ENCODE measurements at regions not wholly inside any gene's neighbourhood (a gene's known extent, or its start where the extent isn't known, plus 50 kb on each side); places are given as distances from the start of the nearest gene placed in this dataset.
"Not testable (repeated sequence)": the region's sequence is repeated elsewhere in the genome, so short reads cannot be mapped to it uniquely, and the experiment has no call there.

DNA sequence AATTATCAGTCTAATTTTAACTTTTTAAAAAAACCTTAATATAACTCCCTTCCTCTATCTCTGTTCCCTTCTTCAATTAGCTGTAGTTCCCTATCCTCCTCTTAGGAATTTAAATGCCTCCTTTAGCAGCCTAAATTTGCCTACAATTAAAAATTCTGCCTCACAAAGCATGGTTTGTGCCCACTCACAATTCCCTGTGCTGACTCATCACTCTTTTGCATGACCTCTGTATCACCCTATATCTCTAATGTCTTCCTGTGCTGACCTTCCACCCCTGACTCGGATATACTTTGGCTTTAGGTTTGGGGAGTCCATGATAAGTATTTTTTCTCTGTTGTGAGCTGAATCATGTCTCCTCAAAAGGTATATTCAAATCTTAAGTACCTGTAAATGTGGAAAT, 253.6 kb downstream of the RNF144B start:
- no peak for TF ChIP-seq ZFX (IDR thresholded peaks at IDR 0.05; ENCODE audit: borderline replicate concordance)

DNA sequence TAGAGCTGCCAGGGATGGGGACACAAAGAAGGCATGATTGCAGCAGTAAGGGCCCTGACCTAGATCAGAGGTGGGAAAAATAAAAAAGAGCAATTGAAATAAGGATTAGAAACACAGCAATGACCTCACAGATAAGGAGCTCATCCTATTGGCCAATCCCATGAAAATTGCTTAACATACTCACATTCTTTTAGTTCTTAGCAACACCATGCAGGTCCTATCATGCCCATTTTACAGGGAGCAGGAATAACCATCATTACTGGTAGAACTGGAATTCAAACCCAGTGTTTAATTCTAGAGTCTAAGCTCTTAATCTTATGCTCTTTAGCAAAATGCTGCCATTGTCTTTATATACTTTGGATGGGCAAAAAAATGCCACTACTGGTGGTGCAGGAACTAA, 267.7 kb downstream of the RNF144B start:
- TF ChIP-seq, protein P1, sequence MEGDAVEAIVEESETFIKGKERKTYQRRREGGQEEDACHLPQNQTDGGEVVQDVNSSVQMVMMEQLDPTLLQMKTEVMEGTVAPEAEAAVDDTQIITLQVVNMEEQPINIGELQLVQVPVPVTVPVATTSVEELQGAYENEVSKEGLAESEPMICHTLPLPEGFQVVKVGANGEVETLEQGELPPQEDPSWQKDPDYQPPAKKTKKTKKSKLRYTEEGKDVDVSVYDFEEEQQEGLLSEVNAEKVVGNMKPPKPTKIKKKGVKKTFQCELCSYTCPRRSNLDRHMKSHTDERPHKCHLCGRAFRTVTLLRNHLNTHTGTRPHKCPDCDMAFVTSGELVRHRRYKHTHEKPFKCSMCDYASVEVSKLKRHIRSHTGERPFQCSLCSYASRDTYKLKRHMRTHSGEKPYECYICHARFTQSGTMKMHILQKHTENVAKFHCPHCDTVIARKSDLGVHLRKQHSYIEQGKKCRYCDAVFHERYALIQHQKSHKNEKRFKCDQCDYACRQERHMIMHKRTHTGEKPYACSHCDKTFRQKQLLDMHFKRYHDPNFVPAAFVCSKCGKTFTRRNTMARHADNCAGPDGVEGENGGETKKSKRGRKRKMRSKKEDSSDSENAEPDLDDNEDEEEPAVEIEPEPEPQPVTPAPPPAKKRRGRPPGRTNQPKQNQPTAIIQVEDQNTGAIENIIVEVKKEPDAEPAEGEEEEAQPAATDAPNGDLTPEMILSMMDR (IDR thresholded peaks at IDR 0.05), result no peak
- TF ChIP-seq ZFX (IDR thresholded peaks at IDR 0.05; ENCODE audit: borderline replicate concordance), result no peak
- no peak overlapping the region for H3K27ac ChIP-seq

More for the DNA sequence above, 253.6 kb downstream of the RNF144B start:
- H3K27ac ChIP-seq, result no peak overlapping the region

DNA sequence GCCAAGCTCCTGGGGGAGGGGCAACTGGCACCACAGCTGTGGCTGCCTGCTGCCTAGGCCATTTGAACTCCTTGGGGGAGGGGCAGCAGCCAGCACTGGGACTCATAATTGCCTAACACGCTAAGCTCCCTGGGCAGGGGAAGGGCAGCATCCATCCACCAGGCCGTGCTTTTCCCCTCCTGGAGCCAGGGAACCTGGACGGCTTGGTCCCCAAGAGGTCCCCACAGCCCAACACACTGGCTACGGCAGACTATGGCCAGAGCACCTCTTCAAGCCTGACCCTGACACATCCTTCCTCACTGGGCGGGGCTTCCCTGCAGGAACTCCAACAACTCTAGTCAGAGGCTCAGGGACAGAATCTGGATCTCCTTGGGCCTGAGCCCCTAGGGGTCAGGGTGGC, 269.4 kb downstream of the RNF144B start:
- TF ChIP-seq, protein P1 (IDR thresholded peaks at IDR 0.05), result no peak
- no peak for TF ChIP-seq ZFX (IDR thresholded peaks at IDR 0.05; ENCODE audit: borderline replicate concordance)

DNA sequence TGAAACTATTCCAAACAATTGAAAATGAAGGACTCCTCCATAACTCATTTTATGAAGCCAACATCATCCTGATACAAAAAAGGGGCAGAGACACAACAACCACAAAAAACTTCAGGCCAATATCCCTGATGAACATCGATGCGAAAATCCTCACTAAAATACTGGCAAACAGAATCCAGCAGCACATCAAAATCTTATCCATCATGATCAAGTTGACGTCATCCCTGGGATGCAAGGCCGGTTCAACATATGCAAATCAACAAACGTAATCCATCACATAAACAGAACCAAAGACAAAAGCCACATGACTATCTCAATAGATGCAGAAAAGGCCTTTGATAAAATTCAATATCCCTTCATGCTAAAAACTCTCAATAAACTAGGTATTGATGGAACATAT, 272.8 kb downstream of the RNF144B start:
- H3K27ac ChIP-seq, result not testable (repeated sequence)

More for the DNA sequence above, 269.4 kb downstream of the RNF144B start:
- H3K27ac ChIP-seq, result no peak overlapping the region

DNA sequence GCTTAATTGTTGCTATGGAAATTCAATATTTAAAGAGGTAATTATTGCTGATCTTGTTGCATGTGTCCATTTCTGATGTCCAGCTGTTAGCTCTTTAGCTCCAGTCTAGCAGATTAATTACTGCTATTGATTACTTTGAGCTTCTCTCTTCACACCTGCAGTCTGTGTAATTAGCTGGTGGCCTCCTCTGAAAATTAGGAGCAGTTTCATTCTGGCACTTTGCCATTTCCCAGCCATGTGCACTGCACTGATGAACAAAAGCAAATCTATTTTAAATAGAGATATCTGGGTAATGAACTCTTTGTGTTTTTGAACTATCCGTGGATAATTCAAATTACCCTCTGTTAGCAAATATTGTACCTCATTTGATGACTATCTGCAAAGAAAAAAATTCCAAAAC, 275.9 kb downstream of the RNF144B start:
- no peak overlapping the region for H3K27ac ChIP-seq
- no peak for TF ChIP-seq ZFX (IDR thresholded peaks at IDR 0.05; ENCODE audit: borderline replicate concordance)

DNA sequence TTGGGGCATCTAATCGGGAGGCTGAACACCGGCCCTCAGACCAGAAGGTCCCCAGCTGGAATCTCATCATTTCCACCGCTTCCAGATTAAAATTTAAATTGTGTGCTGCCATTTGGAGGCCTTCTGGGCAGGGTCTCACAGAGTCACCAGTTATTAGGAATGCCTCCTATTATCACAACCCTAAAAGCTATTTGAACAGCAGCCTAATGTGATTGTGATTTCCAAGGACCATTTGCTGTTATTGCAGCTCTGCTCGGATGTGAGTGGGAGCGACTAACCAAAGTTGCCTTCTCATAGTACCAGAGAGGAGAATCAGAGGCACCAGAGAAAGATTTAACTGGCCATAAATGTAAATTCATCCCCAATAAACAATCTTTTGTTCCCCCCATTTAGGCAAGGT, 277.3 kb downstream of the RNF144B start:
- H3K27ac ChIP-seq, result no peak overlapping the region
- TF ChIP-seq, protein P1 (IDR thresholded peaks at IDR 0.05), result no peak
- no peak for TF ChIP-seq ZFX (IDR thresholded peaks at IDR 0.05; ENCODE audit: borderline replicate concordance)

DNA sequence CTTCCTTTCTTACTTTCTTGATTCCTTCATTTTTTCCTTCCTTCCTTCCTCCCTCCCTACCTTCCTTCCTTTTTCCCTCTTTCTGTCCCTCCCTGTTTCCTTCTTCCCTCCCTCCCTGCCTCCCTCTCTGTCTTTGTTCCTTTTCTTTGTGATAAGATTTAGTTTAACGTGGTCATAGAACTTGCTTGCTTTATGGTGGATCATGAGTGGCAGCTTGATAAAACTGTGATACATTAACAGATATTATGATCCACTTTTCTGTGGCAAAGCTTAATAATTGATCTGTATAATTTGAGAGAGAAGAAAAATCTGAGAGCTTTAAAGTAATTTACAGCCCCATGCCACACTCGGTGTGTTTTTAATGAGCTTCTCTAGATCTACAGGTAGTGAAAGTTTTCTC, 280.5 kb downstream of the RNF144B start:
- H3K27ac ChIP-seq, result no peak overlapping the region
- no peak for TF ChIP-seq ZFX (IDR thresholded peaks at IDR 0.05; ENCODE audit: borderline replicate concordance)
- TF ChIP-seq, protein P1 (IDR thresholded peaks at IDR 0.05), result no peak

DNA sequence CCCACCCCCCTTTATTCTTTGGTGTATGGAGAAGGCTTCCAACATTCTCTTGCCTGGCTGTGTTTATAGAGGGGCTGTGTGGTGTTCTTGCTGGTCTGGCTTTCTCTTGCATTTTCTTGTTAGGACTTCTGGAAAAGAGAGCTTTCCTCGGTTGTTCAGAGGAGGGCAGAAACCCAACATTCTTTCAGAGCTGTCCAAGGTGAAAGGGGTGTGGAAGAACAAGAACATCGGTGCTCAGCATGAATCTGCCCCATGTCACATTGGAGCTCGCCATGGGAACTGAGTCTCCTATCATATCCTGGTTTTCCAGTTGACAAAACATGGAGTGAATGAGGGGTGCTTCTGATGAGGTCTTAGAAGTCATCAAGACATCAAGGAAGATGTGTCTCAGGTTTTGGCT, 281.8 kb downstream of the RNF144B start:
- TF ChIP-seq ZFX (IDR thresholded peaks at IDR 0.05; ENCODE audit: borderline replicate concordance), result no peak
- TF ChIP-seq, protein P1 (IDR thresholded peaks at IDR 0.05), result no peak
- no peak overlapping the region for H3K27ac ChIP-seq

DNA sequence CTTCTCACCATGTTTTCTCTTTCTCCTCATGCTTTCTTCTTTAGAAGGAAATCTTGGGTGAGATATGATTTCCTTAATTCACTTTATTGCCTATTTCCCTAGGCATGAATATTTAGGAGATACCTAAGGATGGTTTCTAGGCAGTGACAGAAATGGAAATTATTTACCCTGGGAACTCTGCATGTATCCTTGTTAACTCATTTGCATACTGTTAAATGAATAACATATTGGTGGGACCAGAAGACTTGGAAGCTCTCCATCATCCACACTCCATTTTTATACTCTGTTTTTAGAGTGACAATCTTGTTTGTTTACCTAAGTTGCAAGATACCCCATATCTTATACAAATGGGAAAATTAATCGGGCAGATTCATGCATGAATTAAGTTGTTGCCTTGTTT, 285.7 kb downstream of the RNF144B start:
- no peak overlapping the region for H3K27ac ChIP-seq
- TF ChIP-seq, protein P1 (IDR thresholded peaks at IDR 0.05), result no peak
